ENCODE measurements at regions not wholly inside any gene's neighbourhood (a gene's known extent, or its start where the extent isn't known, plus 50 kb on each side); places are given as distances from the start of the nearest gene placed in this dataset.

DNA sequence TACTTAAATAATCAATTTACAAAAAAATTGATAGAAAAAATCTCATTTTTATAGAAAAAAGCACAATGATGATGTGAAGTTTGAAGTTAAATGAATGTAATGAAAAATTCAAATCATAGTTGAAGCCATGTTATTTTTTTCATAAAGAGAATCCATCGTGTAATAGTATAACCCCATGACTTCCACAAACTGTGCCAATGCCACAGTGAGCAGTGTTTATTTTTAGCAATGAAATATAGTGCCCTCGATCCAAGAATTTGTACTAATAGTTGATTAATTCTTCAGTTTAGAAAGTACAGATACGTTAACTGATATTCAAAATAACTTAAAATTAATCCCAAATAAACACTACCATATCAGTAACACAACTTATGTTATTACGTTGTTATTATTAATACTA lies 225.9 kb downstream of the PTPRC start:
- TF ChIP-seq, protein P1, sequence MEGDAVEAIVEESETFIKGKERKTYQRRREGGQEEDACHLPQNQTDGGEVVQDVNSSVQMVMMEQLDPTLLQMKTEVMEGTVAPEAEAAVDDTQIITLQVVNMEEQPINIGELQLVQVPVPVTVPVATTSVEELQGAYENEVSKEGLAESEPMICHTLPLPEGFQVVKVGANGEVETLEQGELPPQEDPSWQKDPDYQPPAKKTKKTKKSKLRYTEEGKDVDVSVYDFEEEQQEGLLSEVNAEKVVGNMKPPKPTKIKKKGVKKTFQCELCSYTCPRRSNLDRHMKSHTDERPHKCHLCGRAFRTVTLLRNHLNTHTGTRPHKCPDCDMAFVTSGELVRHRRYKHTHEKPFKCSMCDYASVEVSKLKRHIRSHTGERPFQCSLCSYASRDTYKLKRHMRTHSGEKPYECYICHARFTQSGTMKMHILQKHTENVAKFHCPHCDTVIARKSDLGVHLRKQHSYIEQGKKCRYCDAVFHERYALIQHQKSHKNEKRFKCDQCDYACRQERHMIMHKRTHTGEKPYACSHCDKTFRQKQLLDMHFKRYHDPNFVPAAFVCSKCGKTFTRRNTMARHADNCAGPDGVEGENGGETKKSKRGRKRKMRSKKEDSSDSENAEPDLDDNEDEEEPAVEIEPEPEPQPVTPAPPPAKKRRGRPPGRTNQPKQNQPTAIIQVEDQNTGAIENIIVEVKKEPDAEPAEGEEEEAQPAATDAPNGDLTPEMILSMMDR (IDR thresholded peaks at IDR 0.05): no peak
- TF ChIP-seq POLR2A (IDR thresholded peaks at IDR 0.05): no peak
